DND-41 (cell line): ENCODE measurements at regions not wholly inside any gene's neighbourhood (a gene's known extent, or its start where the extent isn't known, plus 50 kb on each side); places are given as distances from the start of the nearest gene placed in this dataset.
"Not testable (repeated sequence)": the region's sequence is repeated elsewhere in the genome, so short reads cannot be mapped to it uniquely, and the experiment has no call there.

Source experiments
- EZH2 ChIP-seq: IDR thresholded peaks from 3 replicates; pipeline ENCODE4 v1.6.1; 2012; ENCODE audit warnings: borderline replicate concordance, low read depth, mild to moderate bottlenecking, moderate library complexity, low read length, inconsistent platforms; ENCODE audit not compliant: severe bottlenecking
- TF ChIP-seq, protein P1 (sequence below): IDR thresholded peaks from 2 replicates; pipeline ENCODE4 v1.5.1; 2012; ENCODE audit warnings: borderline replicate concordance, low read length, moderate library complexity, mild to moderate bottlenecking; ENCODE audit not compliant: poor library complexity, severe bottlenecking; ENCODE audit errors: extremely low read depth

DNA sequence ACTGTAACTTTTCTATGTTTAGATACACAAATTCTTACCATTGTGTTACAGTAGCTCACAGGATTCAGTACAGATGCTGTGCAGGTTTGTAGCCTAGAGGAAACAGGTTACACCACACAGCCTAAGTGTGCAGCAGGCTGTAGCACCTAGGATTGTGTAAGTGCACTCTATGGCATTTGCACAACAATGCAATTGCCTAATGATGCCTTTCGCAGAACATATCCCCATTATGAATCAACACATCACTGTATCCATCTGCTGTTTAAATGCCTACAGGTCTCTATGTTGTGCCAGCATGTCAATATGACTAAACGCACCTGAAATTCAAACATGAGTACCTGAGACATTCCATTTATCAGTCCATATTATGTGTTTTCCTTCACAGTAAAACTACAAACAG lies 138.0 kb upstream of the VOPP1 start:
- TF ChIP-seq, protein P1, sequence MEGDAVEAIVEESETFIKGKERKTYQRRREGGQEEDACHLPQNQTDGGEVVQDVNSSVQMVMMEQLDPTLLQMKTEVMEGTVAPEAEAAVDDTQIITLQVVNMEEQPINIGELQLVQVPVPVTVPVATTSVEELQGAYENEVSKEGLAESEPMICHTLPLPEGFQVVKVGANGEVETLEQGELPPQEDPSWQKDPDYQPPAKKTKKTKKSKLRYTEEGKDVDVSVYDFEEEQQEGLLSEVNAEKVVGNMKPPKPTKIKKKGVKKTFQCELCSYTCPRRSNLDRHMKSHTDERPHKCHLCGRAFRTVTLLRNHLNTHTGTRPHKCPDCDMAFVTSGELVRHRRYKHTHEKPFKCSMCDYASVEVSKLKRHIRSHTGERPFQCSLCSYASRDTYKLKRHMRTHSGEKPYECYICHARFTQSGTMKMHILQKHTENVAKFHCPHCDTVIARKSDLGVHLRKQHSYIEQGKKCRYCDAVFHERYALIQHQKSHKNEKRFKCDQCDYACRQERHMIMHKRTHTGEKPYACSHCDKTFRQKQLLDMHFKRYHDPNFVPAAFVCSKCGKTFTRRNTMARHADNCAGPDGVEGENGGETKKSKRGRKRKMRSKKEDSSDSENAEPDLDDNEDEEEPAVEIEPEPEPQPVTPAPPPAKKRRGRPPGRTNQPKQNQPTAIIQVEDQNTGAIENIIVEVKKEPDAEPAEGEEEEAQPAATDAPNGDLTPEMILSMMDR, result not testable (repeated sequence)
- TF ChIP-seq EZH2, result not testable (repeated sequence)
